LoVo (cell line): ENCODE measurements at regions not wholly inside any gene's neighbourhood (a gene's known extent, or its start where the extent isn't known, plus 50 kb on each side); places are given as distances from the start of the nearest gene placed in this dataset.

Experiments used
- DNase-seq: peaks from one replicate; pipeline ENCODE4 v3.0.0-alpha.2; 2016; ENCODE audit warnings: low spot score

DNA sequence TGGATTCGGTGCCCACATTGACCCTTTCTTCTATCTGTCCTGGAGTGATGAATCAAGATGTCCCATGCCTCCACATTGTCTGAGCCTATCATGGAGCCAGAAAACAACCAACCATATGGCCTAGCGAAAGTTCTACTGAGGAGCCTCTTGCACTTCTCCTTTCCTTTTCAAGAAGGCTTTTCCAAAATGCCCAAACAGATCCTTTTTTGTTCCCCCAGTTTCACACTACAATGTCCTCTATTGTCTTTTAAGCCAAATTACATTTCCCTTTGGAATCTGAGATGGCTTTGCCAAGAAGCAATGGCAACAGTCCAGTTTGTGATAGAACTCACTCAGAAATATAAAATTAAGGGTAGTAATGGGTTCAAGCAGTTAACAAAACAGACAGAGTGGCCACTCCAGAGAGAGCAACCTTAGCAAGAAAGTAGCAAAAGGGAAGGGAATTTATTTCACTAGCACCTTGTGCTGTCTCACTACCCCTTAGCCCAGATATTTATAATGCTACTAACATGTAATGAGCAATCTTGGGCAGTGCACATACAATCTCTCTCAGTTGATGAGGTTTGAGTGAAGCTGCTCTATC, 194.6 kb upstream of the PDE1C start:
- DNase-seq, result no peak

DNA sequence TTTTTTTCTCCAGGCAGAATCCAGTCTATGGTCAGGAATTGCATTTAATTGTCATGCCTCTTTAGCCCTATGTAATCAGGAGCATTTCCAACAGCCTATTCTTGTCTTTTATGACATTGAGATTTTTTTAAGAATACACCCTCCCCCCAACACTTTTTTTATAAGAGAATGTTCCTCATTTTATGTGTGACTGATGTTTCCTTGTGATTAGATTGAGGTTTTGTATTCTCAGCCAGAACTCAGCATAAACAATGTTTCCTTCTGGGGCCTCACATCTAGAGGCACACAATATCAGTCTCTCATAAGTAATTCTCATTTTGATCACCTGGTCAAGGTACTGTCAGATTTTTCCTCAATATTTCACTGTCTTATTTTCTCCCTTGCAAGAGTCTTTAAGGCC, 193.4 kb upstream of the PDE1C start:
- DNase-seq, result no peak

DNA sequence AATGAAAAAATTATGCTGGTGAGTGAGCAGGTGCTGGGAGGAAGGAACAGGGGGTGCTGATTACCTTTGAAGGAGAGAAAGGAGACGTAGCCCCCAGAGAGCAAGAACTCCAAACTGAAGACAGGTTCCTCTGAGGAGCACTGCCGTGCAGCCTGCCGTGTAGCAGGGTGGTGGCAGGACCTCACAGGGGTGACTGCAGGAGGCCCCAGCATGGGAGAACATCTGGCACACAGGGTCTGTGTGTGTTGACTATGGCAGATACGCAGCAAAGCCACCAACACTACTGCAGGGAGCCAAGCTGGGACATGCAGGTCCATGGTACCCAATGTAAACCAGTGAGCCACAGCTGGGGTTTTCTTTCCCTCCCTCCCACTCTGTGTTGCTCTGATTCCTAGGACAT, 192.1 kb upstream of the PDE1C start:
- DNase-seq, result no peak

DNA sequence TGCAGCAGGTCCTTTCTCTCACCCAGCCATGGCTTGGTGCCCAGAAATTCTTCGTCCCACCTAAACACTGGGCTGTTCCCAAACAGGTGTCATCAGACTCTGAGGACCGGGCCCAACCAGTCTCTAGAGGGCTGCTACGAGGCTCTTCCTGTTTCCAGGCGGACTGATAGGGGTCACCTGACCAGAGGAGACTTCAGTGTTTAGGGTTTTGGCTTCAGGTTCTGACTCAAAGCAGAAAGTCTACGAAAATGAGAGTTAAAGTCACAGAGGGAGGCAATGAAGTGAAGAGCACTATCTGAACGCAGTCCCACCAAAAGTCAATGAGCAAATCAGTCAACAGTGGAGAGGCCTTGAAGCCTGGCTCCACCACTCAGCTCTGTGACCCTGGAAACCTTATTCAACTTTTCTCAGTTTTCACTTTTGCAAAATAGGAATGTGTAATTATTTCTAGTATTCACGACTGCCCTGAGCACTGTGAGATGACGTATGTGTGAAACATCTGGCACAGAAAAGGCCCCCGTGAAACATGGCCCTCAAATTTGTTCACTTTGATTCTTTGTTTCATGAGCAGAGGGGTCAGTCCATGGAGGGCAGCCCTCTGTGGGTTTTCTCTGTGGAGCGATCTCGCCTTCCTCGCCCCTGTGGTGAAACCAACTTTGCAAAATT, 189.9 kb upstream of the PDE1C start:
- no peak for DNase-seq

DNA sequence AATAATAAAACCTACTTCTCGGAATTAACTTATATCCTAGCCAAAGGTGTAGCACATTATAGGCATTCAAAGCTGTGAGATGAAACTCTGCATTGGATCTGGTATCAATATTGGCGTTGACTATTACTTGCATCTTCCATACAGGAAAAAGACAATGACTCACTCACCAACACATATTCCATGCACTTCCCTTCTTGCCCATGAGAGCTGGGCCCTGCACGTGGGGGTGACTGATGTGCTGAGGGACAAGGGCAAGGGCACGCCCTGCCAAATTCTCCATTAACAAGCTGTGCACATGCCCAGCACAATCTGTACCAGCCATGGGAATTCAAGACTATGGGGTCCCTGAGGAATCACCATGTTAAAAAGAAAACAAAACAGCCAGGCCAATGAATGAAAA, 188.1 kb upstream of the PDE1C start:
- no peak for DNase-seq

DNA sequence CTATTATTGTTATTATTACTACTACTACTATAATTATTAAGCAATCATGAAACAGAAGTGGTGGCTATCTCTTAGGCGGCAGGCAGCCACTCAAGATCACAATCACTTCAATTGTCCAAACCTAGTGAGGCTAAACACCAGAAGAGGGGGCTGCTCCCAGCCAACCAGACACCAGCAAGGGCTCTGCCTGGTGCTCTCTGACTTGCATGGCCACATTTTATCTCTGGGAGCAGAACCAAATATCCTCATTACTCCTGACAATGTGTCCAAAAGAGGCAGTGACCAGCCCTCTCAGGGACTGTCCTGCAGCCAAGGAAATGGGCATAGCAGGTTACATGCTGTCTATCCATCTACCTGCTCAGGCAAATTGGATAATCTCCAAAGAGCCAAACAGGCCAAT, 187.4 kb upstream of the PDE1C start:
- no peak for DNase-seq

DNA sequence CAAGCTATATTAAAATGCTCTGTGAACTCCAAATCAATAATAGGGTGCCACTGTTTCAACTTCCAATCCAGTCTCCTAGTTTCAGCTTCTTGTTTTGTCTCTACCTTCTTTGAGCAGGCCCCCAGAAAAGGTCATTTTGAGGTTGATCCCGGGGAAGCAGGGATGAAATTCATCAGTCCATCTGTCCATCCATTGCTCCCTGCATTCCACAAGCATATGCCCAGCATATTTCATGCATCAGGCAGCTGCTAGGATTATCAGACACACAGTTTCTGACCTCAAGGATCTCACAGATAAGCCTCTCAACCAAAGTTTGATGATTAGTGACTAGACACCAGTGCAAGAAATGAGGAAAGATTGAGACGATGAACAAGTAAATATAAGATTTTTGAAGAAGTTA, 186.6 kb upstream of the PDE1C start:
- DNase-seq, result no peak

DNA sequence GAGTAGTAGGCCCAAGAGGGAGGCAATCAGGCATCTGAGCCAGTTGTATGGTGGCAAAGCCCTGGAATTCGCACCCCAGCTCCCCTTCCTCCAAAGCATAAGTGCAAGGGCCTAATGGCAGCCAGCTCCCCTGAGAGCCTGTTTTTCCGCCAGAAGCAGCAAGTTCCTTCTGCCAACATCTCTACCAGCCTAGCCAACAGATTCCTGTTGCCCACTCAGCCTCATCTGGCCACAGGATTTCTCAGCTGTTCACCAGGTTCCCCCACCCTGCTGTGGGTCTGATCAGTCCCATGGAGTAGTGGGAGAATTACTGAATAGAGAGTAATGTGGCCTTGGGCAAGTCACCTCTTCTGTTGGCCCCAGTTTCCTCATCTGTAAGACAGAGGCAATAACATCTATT, 186.2 kb upstream of the PDE1C start:
- no peak for DNase-seq

DNA sequence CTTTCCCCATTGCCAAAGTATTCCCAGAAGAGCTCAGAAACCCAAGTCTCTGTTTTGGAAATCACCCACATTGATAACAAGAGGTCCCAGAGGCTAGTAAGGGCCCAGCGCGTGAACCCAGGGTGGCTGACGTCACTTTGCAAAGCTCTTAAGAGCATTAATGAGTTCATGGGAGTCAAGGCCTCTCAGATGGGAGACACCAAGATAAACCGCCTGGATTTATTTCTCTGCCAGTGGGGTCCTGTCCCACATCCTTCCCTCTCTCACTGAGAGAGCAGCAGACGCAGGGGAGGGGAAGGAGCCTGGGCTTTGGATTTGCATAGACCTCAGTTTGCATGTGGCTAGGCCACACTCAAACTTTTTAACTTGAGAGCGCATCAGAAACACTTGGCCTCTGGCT, 184.8 kb upstream of the PDE1C start:
- no peak for DNase-seq

DNA sequence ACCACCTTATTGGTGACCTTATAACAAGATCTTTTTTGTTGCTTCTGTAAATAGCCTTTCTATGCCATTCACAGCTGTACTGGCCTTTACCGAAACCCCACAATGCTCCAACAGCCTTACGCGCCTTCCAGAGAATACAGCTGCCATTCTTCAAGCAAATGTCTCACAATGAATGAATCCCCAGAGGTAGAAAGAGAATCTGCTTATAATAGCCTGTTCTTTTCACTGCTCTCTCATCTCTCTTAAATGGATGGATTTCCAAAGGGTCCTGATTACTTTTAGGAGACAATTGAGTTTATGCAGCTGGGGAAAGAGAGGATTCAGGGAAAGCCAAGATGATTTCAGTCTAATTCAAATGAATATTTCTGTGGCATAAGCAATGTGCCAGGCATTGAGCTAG, 183.1 kb upstream of the PDE1C start:
- no peak for DNase-seq

DNA sequence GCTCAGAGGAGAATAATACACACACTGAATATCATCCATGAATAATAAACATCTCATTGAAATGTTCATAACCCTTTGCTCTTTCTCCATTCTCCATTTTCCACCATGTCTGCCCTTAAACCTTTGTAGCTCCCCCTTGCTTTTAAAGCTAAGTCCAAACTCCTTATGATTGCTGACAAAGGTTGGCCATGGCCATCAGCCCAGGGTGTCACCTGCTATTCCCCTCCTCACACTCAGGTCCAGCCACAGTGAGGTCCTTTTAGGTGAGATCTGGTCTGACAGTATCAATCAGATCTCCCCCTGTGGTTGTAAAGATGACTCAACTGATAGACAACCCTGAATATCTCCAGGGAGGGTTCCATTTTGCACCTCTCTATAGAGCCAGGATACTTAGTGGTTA, 181.5 kb upstream of the PDE1C start:
- DNase-seq, result no peak

DNA sequence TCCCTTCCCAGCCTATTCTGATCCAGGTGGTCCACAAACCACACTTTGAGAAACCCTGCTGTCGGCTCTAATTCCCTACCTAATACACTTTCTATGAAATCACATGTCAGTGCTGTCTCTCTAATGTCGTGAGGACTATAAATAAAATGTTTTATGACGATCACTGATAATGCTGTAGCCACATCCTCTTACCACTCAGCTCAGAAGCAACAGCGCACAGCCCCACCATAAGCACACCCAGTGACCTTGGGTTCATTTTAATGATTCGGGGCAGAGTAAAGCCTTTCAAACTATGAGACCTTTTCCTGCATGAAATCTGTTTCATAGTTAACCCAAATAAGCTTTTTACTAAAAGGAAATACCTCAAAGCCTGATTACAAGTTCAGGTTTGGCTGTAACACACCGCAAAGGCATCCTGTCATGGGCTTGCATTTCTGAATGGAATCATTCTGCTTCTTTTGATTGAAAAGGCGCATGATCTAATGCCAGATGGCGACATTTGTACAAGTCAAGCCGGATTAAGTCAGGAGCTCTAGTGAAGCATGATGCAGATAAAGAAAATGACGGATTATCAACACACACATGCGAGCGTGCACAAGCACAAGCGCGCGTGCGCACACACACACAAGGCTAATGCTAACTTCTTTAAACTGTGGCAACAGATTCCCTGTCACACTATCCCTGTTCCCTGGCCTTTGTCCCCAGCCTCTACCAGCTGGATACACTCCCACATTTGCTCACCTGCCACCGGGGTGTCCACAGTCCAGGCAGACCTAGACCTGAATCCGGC, 180.5 kb upstream of the PDE1C start:
- DNase-seq, result no peak

DNA sequence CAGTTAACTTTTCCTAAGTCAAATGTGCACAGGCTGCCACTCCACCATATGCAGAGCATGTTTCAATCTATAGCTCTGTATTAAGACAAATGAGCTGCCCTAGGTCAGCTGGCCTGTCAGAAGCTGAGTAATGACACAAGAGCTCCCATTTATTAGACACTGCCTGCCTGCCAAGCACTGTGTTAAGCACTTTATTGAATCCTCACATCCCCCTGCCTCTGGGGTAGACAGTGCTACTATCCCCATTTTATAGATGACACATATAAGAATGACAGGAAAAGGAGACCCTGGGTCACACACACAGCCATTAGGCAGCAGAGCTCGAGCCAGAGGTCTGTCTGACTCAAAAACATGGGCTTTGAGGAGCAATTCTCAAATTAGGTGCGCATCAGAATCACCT, 179.8 kb upstream of the PDE1C start:
- no peak for DNase-seq

DNA sequence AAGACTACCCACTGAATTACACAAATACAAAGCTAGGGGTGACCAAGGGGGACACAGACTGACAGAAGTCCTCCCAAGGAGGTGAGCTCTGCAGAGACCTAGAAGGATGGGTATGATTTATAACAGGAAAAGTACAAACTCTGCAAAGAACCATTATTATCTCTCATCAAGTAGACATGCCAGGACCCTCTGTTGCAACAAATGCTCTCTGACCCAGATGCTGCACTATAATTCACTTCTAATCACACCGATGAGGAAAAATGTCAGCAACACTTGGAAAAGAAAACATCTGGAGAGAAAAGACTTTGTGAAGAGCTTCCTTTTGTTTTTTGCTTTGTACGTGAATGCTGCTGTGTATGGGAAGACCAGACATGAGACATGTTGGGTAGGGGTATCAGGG, 178.3 kb upstream of the PDE1C start:
- DNase-seq, result no peak

DNA sequence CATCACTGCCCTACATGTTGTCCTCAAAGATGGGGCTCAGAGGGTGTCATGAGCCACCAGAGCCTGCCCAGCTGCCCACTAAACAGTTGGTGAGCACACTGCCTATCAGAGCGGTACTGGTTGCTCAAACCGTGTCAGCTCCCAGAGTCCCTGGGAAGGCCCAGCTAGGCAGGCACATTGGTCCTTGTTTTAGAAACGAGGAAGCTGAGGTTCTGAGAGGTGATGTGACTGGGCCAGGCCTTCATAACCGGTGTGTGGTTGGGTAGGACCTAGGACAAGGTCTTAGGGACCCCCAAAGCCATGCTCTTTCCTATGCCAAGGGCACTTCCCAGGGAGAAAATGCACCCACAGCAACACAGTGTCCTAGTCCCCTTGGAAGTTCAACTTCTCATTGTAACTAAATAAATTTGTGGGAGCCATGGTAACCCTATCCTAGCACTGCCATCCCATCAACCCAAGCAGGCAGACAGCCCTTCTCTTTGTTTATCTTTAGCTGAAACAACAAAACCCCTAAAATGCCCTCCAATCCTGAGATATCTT, 174.7 kb upstream of the PDE1C start:
- DNase-seq, result no peak

DNA sequence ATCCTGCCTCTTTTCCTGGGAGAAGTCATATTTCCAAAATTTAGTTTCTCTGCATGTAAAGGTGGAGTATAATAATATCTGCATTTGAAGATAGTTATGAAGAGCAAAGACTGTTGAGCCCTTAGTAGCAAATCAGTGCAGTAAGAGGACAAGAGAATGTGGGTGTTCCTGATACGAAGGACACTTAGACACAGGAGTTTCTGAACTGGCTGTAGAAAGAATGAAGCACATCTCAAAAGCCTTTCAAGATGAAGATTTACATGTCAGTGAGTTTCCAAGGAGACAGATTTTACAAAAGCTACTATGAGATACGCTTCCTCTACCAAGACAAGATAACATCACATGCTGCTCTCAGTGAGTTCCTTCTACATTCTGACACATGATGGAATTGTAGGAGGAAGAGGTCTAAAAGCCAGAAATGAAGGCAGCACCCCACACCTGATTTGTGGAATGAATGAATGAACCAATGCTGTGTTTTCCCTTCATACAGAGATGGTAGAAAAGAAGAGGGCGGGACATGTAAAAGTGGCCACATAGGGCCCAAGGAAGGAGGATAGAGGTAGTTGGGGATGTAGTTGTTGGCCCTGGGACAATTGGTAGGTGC, 173.6 kb upstream of the PDE1C start:
- no peak for DNase-seq

DNA sequence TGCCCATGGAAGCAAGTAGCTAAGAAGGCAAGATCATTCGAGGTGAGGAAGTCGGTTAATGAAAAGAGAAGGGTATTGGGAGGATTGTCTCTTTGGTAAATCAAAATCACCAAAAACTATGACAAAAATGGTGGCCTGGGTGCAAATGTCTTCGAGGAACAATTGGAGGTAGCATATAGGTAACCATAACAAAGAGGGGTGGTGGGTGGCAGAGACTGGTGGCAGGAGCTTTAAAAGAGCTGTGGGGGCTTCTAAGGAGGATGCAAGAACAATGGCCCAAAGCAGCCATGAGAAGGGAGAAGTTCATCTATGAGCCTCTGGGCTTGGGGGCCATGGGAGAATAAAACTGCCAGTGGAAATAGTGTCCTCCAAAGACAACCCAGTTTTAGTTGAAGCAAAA, 172.2 kb upstream of the PDE1C start:
- DNase-seq, result no peak

DNA sequence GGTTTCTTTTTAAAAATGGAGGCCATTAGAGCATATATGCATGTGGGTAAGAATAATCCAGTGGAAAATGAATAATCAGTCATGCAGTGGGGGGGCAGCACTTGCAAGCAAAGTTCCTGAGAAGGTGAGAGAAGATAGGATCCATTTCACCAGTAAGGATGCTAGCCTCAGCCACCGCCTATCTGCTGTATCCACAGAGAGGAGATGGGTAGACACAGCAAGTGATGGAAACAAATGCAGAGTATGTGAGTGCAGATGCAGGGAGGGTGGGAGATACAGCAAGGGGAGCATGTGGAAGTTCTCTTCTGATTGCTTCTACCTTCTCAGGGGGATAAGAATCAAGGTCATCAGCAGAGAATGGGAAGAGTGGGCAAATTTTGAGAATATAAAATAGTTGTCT, 171.4 kb upstream of the PDE1C start:
- DNase-seq, result no peak

DNA sequence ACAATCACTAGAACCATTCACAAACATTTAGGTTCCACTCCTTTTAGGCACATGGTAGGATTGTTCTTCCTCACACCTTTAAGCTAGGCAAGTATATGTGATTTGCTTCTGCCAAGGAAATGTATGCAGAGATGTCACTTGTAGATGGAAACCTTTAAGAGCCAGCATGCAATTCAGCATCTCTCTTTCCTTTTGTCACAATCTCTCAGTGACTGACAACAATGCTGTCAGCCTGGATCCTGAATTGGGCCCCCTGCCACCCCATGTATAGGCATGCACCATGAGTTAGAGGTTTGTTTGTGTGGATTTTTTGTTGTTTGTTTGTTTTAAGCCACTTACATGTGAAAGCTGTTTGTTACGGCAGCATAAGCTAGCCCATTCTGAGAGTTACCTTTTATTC, 169.6 kb upstream of the PDE1C start:
- DNase-seq, result no peak

DNA sequence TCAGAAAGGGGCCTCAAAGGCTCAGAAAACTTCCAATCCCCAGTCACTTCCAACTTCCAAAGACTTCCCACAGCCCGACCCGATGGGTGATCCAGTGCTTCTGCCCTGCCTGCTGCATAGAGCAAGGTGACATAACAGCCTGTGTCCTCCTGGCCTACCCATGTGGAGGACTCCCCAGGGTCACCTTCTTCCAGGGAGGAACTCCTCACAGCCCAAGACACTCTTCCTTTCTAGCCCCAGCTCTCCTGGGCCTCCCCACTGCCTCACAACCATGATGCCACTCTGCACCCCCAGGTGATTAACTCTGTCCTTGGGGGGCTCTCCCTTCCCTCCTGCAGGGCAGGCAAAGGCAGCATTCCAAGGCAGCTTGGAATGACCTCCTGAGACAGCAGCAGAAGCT, 158.4 kb upstream of the PDE1C start:
- no peak for DNase-seq

DNA sequence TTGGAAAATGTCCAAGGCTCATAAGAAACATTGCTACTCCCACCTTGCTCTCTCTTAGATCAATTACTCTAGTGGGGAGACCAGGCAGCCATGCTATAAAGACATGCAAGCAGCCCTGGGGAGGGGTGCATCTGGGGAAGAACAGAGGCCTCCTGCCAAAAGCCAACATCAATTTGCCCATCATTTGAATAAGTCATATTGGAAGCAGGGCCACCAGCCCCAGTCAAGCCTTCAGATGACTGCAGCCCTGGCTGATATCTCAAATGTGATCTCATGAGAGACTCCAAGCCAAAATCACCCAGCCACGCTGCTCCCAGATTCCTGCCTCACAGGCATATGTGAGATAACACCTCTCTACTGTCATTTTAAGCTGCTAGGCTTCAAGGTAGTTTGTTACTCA, 157.5 kb upstream of the PDE1C start:
- DNase-seq, result no peak

DNA sequence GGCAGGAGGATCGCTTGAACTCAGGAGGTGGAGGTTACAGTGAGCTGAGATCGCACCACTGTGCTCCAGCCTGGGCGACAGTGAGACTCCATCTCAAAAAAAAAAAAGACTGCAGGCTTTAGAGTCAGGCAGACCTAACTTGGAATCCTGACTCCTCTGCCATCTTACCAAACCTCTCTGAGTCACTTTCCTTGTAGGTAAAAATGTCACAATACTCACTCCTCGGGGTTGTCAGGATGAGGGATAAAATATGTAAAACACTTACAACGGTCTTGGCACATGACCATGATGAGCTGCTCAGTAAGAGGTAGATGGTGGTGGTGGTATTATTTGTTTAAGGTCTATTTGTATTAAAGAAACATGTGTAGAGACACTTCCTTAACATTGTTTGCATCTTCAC, 154.1 kb upstream of the PDE1C start:
- no peak for DNase-seq

DNA sequence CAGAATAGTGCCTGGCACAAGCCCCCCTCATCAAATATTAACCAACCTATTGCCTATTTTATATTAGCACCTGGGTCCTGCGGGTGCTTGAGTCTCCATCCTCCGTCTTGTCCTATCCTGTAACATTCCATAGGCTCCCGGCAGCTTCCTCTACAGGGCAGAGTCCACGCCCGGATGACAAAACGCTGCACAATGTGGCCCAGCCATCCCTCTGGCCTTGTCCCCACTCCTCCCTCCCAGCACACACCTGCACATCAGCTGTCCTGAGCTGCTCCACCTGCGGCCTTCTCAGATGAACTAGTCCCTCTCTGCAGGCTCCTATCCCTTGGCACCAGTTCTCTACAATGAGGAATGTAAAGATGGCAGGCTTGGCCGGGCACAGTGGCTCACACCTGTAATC, 153.5 kb upstream of the PDE1C start:
- no peak for DNase-seq
